ENCODE measurements at regions not wholly inside any gene's neighbourhood (a gene's known extent, or its start where the extent isn't known, plus 50 kb on each side); places are given as distances from the start of the nearest gene placed in this dataset.

- H3K27me3 ChIP-seq (ENCODE audit: insufficient read depth, low read depth): no peaks in the 10 kb centered on the region
- H2AFZ ChIP-seq (ENCODE audit: low read depth): no peak overlapping the region
- no peak for TF ChIP-seq CTCF (conservative IDR thresholded peaks at IDR 0.05; ENCODE audit: low read depth, low read length)
- no peaks in the 10 kb centered on the region for H3K79me2 ChIP-seq (ENCODE audit: insufficient read depth, low read depth)
- H3K36me3 ChIP-seq (ENCODE audit: insufficient read depth): no peaks in the 10 kb centered on the region
- H3K9ac ChIP-seq: no peak overlapping the region
- H3K4me3 ChIP-seq (IDR thresholded peaks at IDR 0.05; ENCODE audit: insufficient read depth, low read depth, low read length): no peak overlapping the region
- no peak overlapping the region for H3K27ac ChIP-seq
- no peak overlapping the region for H3K4me2 ChIP-seq
- no peaks in the 10 kb centered on the region for H4K20me1 ChIP-seq (ENCODE audit: insufficient read depth)
- H3K4me1 ChIP-seq (ENCODE audit: low read depth, poor library complexity, severe bottlenecking): no peaks in the 10 kb centered on the region
These were observed 1034.3 kb upstream of the POU3F3 start for GRCh38 chr2:103819599-103819998.

- Histone ChIP-seq H3K27ac (no peak overlapping the region), H3K4me1 (ENCODE audit: low read depth, poor library complexity, severe bottlenecking) (no peaks in the 10 kb centered on the region), H3K27me3 (ENCODE audit: insufficient read depth, low read depth) (no peaks in the 10 kb centered on the region), H2AFZ (ENCODE audit: low read depth) (no peak overlapping the region), H4K20me1 (ENCODE audit: insufficient read depth) (no peaks in the 10 kb centered on the region), H3K79me2 (ENCODE audit: insufficient read depth, low read depth) (no peaks in the 10 kb centered on the region), H3K9ac (no peak overlapping the region), H3K4me2 (no peak overlapping the region), H3K4me3 (IDR thresholded peaks at IDR 0.05; ENCODE audit: insufficient read depth, low read depth, low read length) (no peak overlapping the region), H3K36me3 (ENCODE audit: insufficient read depth) (no peaks in the 10 kb centered on the region)
- no peak for TF ChIP-seq CTCF (conservative IDR thresholded peaks at IDR 0.05; ENCODE audit: low read depth, low read length)
These were observed 1030.1 kb upstream of the POU3F3 start for GRCh38 chr2:103823847-103824246.

- no peak overlapping the region for H3K4me2 ChIP-seq
- H3K4me3 ChIP-seq (IDR thresholded peaks at IDR 0.05; ENCODE audit: insufficient read depth, low read depth, low read length): no peak overlapping the region
- no peak overlapping the region for H3K27ac ChIP-seq
- TF ChIP-seq CTCF (conservative IDR thresholded peaks at IDR 0.05; ENCODE audit: low read depth, low read length): no peak
- no peaks in the 10 kb centered on the region for H3K36me3 ChIP-seq (ENCODE audit: insufficient read depth)
- no peaks in the 10 kb centered on the region for H3K4me1 ChIP-seq (ENCODE audit: low read depth, poor library complexity, severe bottlenecking)
- no peak overlapping the region for H2AFZ ChIP-seq (ENCODE audit: low read depth)
- no peak overlapping the region for H3K9ac ChIP-seq
- no peaks in the 10 kb centered on the region for H4K20me1 ChIP-seq (ENCODE audit: insufficient read depth)
- H3K79me2 ChIP-seq (ENCODE audit: insufficient read depth, low read depth): no peaks in the 10 kb centered on the region
- H3K27me3 ChIP-seq (ENCODE audit: insufficient read depth, low read depth): no peaks in the 10 kb centered on the region
These were observed 1006.6 kb upstream of the POU3F3 start for GRCh38 chr2:103847276-103847675.

- Histone ChIP-seq H3K4me2 (no peak overlapping the region), H3K27me3 (ENCODE audit: insufficient read depth, low read depth) (no peaks in the 10 kb centered on the region), H3K4me1 (ENCODE audit: low read depth, poor library complexity, severe bottlenecking) (peaks cover 15% of the 10 kb centered on the region), H3K4me3 (IDR thresholded peaks at IDR 0.05; ENCODE audit: insufficient read depth, low read depth, low read length) (no peak overlapping the region), H4K20me1 (ENCODE audit: insufficient read depth) (no peaks in the 10 kb centered on the region), H3K27ac (no peak overlapping the region), H3K79me2 (ENCODE audit: insufficient read depth, low read depth) (no peaks in the 10 kb centered on the region), H2AFZ (ENCODE audit: low read depth) (no peak overlapping the region), H3K36me3 (ENCODE audit: insufficient read depth) (no peaks in the 10 kb centered on the region), H3K9ac (no peak overlapping the region)
- TF ChIP-seq CTCF (conservative IDR thresholded peaks at IDR 0.05; ENCODE audit: low read depth, low read length): no peak
These were observed 994.7 kb upstream of the POU3F3 start for GRCh38 chr2:103859238-103859637.
